ENCODE measurements at regions not wholly inside any gene's neighbourhood (a gene's known extent, or its start where the extent isn't known, plus 50 kb on each side); places are given as distances from the start of the nearest gene placed in this dataset.

DNA sequence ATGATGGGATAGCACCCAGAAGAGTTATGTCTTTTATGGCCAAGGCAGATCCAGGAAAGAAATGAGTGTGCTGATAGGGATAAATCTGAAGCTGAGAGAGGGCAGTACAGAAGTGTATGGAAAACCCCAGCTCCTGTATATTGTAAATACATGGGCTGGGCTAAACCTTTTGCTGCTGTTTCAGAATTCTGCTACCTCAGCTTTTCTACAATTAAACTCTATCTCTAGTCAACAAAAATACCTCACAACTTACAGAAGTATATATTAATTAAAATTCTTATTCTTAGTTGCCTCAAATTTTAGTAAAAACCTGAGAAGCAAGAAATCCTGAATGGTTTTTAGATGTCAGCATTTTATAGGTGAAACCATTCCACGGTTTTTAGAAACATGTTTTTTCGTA, 889.5 kb upstream of the NXPH2 start:
- Histone ChIP-seq H3K79me2 (replicated peaks; ENCODE audit: insufficient read depth, low read length) (no peaks in the 10 kb centered on the region), H3K27me3 (ENCODE audit: insufficient read depth, low read depth, low read length) (no peaks in the 10 kb centered on the region), H4K20me1 (ENCODE audit: insufficient read depth) (no peaks in the 10 kb centered on the region), H3F3A (ENCODE audit: insufficient read depth, low read length, poor library complexity, severe bottlenecking) (no peaks in the 10 kb centered on the region), H3K9me2 (ENCODE audit: insufficient read depth, low read length) (no peaks in the 10 kb centered on the region), H3K27ac (ENCODE audit: low read length) (no peak overlapping the region), H3K36me3 (ENCODE audit: insufficient read depth, low read length) (no peaks in the 10 kb centered on the region), H2AFZ (ENCODE audit: low read depth, low read length) (no peak overlapping the region), H3K4me3 (ENCODE audit: low read length) (no peak overlapping the region), H3K9ac (ENCODE audit: low read length) (no peak overlapping the region), H3K9me3 (ENCODE audit: low read length) (no peaks in the 10 kb centered on the region), H3K4me2 (ENCODE audit: low read length) (no peak overlapping the region)
- TF ChIP-seq RAD21 (conservative IDR thresholded peaks at IDR 0.05) (no peak), POLR2AphosphoS5 (IDR thresholded peaks at IDR 0.05) (no peak), SMC3 (conservative IDR thresholded peaks at IDR 0.05; ENCODE audit: poor library complexity) (no peak), TAF1 (IDR thresholded peaks at IDR 0.05; ENCODE audit: low read depth) (no peak), EZH2 (IDR thresholded peaks at IDR 0.05; ENCODE audit: borderline replicate concordance, insufficient read depth, low read length, poor library complexity, severe bottlenecking) (no peak), EP300 (conservative IDR thresholded peaks at IDR 0.05; ENCODE audit: poor library complexity, severe bottlenecking) (no peak), MXI1 (conservative IDR thresholded peaks at IDR 0.05; ENCODE audit: poor library complexity, severe bottlenecking) (no peak)
- TF ChIP-seq, protein P1, sequence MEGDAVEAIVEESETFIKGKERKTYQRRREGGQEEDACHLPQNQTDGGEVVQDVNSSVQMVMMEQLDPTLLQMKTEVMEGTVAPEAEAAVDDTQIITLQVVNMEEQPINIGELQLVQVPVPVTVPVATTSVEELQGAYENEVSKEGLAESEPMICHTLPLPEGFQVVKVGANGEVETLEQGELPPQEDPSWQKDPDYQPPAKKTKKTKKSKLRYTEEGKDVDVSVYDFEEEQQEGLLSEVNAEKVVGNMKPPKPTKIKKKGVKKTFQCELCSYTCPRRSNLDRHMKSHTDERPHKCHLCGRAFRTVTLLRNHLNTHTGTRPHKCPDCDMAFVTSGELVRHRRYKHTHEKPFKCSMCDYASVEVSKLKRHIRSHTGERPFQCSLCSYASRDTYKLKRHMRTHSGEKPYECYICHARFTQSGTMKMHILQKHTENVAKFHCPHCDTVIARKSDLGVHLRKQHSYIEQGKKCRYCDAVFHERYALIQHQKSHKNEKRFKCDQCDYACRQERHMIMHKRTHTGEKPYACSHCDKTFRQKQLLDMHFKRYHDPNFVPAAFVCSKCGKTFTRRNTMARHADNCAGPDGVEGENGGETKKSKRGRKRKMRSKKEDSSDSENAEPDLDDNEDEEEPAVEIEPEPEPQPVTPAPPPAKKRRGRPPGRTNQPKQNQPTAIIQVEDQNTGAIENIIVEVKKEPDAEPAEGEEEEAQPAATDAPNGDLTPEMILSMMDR (IDR thresholded peaks at IDR 0.05; ENCODE audit: poor library complexity, severe bottlenecking), result no peak
- TF ChIP-seq, protein P2, sequence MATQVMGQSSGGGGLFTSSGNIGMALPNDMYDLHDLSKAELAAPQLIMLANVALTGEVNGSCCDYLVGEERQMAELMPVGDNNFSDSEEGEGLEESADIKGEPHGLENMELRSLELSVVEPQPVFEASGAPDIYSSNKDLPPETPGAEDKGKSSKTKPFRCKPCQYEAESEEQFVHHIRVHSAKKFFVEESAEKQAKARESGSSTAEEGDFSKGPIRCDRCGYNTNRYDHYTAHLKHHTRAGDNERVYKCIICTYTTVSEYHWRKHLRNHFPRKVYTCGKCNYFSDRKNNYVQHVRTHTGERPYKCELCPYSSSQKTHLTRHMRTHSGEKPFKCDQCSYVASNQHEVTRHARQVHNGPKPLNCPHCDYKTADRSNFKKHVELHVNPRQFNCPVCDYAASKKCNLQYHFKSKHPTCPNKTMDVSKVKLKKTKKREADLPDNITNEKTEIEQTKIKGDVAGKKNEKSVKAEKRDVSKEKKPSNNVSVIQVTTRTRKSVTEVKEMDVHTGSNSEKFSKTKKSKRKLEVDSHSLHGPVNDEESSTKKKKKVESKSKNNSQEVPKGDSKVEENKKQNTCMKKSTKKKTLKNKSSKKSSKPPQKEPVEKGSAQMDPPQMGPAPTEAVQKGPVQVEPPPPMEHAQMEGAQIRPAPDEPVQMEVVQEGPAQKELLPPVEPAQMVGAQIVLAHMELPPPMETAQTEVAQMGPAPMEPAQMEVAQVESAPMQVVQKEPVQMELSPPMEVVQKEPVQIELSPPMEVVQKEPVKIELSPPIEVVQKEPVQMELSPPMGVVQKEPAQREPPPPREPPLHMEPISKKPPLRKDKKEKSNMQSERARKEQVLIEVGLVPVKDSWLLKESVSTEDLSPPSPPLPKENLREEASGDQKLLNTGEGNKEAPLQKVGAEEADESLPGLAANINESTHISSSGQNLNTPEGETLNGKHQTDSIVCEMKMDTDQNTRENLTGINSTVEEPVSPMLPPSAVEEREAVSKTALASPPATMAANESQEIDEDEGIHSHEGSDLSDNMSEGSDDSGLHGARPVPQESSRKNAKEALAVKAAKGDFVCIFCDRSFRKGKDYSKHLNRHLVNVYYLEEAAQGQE (IDR thresholded peaks at IDR 0.05; ENCODE audit: borderline replicate concordance), result no peak

DNA sequence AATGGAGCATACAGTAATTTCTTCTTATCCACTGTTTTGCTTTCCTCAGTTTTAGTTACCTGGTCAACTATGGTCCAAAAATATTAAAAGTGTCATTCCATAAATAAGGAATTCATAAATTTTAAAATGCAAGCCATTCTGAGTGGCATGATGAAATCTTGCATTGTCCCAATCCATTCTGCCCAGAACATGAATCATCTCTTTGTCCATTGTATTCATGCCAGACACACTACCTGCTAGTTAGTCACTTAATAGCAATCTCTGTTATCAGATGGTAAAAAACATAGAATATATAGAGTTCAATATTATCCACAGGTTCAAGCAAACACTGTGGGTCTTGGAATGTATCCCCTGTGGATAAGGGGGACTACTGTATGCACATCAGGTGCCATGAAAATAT, 872.2 kb upstream of the NXPH2 start:
- Histone ChIP-seq H3K9me3 (ENCODE audit: low read length) (no peaks in the 10 kb centered on the region), H3K79me2 (replicated peaks; ENCODE audit: insufficient read depth, low read length) (no peaks in the 10 kb centered on the region), H3K27ac (ENCODE audit: low read length) (no peak overlapping the region), H3K36me3 (ENCODE audit: insufficient read depth, low read length) (no peaks in the 10 kb centered on the region), H3F3A (ENCODE audit: insufficient read depth, low read length, poor library complexity, severe bottlenecking) (no peaks in the 10 kb centered on the region), H3K9ac (ENCODE audit: low read length) (no peak overlapping the region), H3K4me2 (ENCODE audit: low read length) (no peak overlapping the region), H3K9me2 (ENCODE audit: insufficient read depth, low read length) (no peaks in the 10 kb centered on the region), H2AFZ (ENCODE audit: low read depth, low read length) (no peak overlapping the region), H3K27me3 (ENCODE audit: insufficient read depth, low read depth, low read length) (no peaks in the 10 kb centered on the region), H3K4me3 (ENCODE audit: low read length) (no peak overlapping the region), H4K20me1 (ENCODE audit: insufficient read depth) (no peaks in the 10 kb centered on the region)
- TF ChIP-seq, protein P2 (IDR thresholded peaks at IDR 0.05; ENCODE audit: borderline replicate concordance), result no peak
- TF ChIP-seq RAD21 (conservative IDR thresholded peaks at IDR 0.05) (no peak), EZH2 (IDR thresholded peaks at IDR 0.05; ENCODE audit: borderline replicate concordance, insufficient read depth, low read length, poor library complexity, severe bottlenecking) (no peak), POLR2AphosphoS5 (IDR thresholded peaks at IDR 0.05) (no peak), EP300 (conservative IDR thresholded peaks at IDR 0.05; ENCODE audit: poor library complexity, severe bottlenecking) (no peak), MXI1 (conservative IDR thresholded peaks at IDR 0.05; ENCODE audit: poor library complexity, severe bottlenecking) (no peak), TAF1 (IDR thresholded peaks at IDR 0.05; ENCODE audit: low read depth) (no peak), SMC3 (conservative IDR thresholded peaks at IDR 0.05; ENCODE audit: poor library complexity) (no peak)
- TF ChIP-seq, protein P1 (IDR thresholded peaks at IDR 0.05; ENCODE audit: poor library complexity, severe bottlenecking), result no peak
